ENCODE measurements at regions not wholly inside any gene's neighbourhood (a gene's known extent, or its start where the extent isn't known, plus 50 kb on each side); places are given as distances from the start of the nearest gene placed in this dataset.

GRCh38 chr2:67295406-67295805 is 101.7 kb upstream of the ETAA1 start:
- Histone ChIP-seq H4K20me1 (ENCODE audit: control insufficient read depth, insufficient read depth, low read length, poor library complexity, severe bottlenecking) (no peaks in the 10 kb centered on the region), H3K79me2 (ENCODE audit: control insufficient read depth, insufficient read depth, low read length) (no peaks in the 10 kb centered on the region), H3K9ac (ENCODE audit: low read length) (no peak overlapping the region), H2AFZ (ENCODE audit: insufficient read depth, low read depth, low read length, poor library complexity, severe bottlenecking) (no peak overlapping the region), H3K27me3 (replicated peaks in 1 of 4; ENCODE audit: control extremely low read depth in 1 of 4, control insufficient read depth in 3 of 4, insufficient read depth in 4 of 4, low read length in 3 of 4) (no peaks in the 10 kb centered on the region), H3K9me3 (ENCODE audit: control extremely low read depth in 1 of 3, control insufficient read depth in 2 of 3, insufficient read depth in 1 of 3, low read length in 2 of 3) (no peaks in the 10 kb centered on the region), H3K27ac (ENCODE audit: low read length in 2 of 2) (no peak overlapping the region), H3K4me3 (ENCODE audit: control extremely low read depth in 1 of 5, extremely low read depth in 1 of 5, insufficient read depth in 1 of 5, low read depth in 2 of 5, low read length in 4 of 5) (no peak overlapping the region), H3K4me2 (replicated peaks; ENCODE audit: low read depth, low read length, poor library complexity, severe bottlenecking) (no peak overlapping the region), H3K4me1 (ENCODE audit: control insufficient read depth in 2 of 2, insufficient read depth in 2 of 2, low read length in 2 of 2) (no peaks in the 10 kb centered on the region), H3K36me3 (replicated peaks in 1 of 2; ENCODE audit: control extremely low read depth in 1 of 2, control insufficient read depth in 1 of 2, extremely low read depth in 1 of 2, insufficient read depth in 2 of 2, low read length in 1 of 2) (no peaks in the 10 kb centered on the region)
- POLR2A ChIA-PET, result no interaction called here
- Mint-ChIP-seq H3K4me1 (no peaks in the 10 kb centered on the region), H3K27ac (no peak overlapping the region), H3K9me3 (ENCODE audit: insufficient read depth) (no peaks in the 10 kb centered on the region), H3K4me3 (no peak overlapping the region), H3K27me3 (no peaks in the 10 kb centered on the region)
- no peak for TF ChIP-seq EZH2 (IDR thresholded peaks at IDR 0.05; ENCODE audit: borderline replicate concordance, insufficient read depth, low read depth, low read length, poor library complexity, severe bottlenecking)
- no peak for TF ChIP-seq CTCF (IDR thresholded peaks at IDR 0.05)
- CTCF ChIA-PET, result no interaction called here
- DNase-seq, result no peak
- intact Hi-C loops (cut with micrococcal nuclease), result no loop called here
- no CpG with 5 or more reads among the region's 2 CpGs for WGBS (ENCODE audit: insufficient coverage)
- ATAC-seq (ENCODE audit: low read depth), result no peak

- no peak for DNase-seq
- H3K79me2 ChIP-seq (ENCODE audit: control insufficient read depth, insufficient read depth, low read length), result no peaks in the 10 kb centered on the region
- ChIA-PET POLR2A (no interaction called here), CTCF (no interaction called here)
- H3K9ac ChIP-seq (ENCODE audit: low read length), result no peak overlapping the region
- no peak for TF ChIP-seq CTCF (IDR thresholded peaks at IDR 0.05)
- TF ChIP-seq EZH2 (IDR thresholded peaks at IDR 0.05; ENCODE audit: borderline replicate concordance, insufficient read depth, low read depth, low read length, poor library complexity, severe bottlenecking), result no peak
- no peaks in the 10 kb centered on the region for H4K20me1 ChIP-seq (ENCODE audit: control insufficient read depth, insufficient read depth, low read length, poor library complexity, severe bottlenecking)
- Mint-ChIP-seq H3K27me3 (no peaks in the 10 kb centered on the region), H3K4me3 (no peak overlapping the region), H3K4me1 (no peaks in the 10 kb centered on the region), H3K27ac (no peak overlapping the region), H3K9me3 (ENCODE audit: insufficient read depth) (no peaks in the 10 kb centered on the region)
- no peak overlapping the region for H2AFZ ChIP-seq (ENCODE audit: insufficient read depth, low read depth, low read length, poor library complexity, severe bottlenecking)
- H3K4me1 ChIP-seq (ENCODE audit: control insufficient read depth in 2 of 2, insufficient read depth in 2 of 2, low read length in 2 of 2), result no peaks in the 10 kb centered on the region
- H3K27me3 ChIP-seq (replicated peaks in 1 of 4; ENCODE audit: control extremely low read depth in 1 of 4, control insufficient read depth in 3 of 4, insufficient read depth in 4 of 4, low read length in 3 of 4), result no peaks in the 10 kb centered on the region
- no peaks in the 10 kb centered on the region for H3K36me3 ChIP-seq (replicated peaks in 1 of 2; ENCODE audit: control extremely low read depth in 1 of 2, control insufficient read depth in 1 of 2, extremely low read depth in 1 of 2, insufficient read depth in 2 of 2, low read length in 1 of 2)
- H3K9me3 ChIP-seq (ENCODE audit: control extremely low read depth in 1 of 3, control insufficient read depth in 2 of 3, insufficient read depth in 1 of 3, low read length in 2 of 3), result no peaks in the 10 kb centered on the region
- 89% methylated on average over 4 of the region's 4 CpGs for WGBS (ENCODE audit: insufficient coverage)
- no peak overlapping the region for H3K4me3 ChIP-seq (ENCODE audit: control extremely low read depth in 1 of 5, extremely low read depth in 1 of 5, insufficient read depth in 1 of 5, low read depth in 2 of 5, low read length in 4 of 5)
- H3K4me2 ChIP-seq (replicated peaks; ENCODE audit: low read depth, low read length, poor library complexity, severe bottlenecking), result no peak overlapping the region
- intact Hi-C loops (cut with micrococcal nuclease), result no loop called here
- no peak for ATAC-seq (ENCODE audit: low read depth)
- no peak overlapping the region for H3K27ac ChIP-seq (ENCODE audit: low read length in 2 of 2)
Observed at GRCh38 chr2:67295851-67296250, 101.3 kb upstream of the ETAA1 start.
